ENCODE measurements at regions not wholly inside any gene's neighbourhood (a gene's known extent, or its start where the extent isn't known, plus 50 kb on each side); places are given as distances from the start of the nearest gene placed in this dataset.
"Not testable (repeated sequence)": the region's sequence is repeated elsewhere in the genome, so short reads cannot be mapped to it uniquely, and the experiment has no call there.

DNA sequence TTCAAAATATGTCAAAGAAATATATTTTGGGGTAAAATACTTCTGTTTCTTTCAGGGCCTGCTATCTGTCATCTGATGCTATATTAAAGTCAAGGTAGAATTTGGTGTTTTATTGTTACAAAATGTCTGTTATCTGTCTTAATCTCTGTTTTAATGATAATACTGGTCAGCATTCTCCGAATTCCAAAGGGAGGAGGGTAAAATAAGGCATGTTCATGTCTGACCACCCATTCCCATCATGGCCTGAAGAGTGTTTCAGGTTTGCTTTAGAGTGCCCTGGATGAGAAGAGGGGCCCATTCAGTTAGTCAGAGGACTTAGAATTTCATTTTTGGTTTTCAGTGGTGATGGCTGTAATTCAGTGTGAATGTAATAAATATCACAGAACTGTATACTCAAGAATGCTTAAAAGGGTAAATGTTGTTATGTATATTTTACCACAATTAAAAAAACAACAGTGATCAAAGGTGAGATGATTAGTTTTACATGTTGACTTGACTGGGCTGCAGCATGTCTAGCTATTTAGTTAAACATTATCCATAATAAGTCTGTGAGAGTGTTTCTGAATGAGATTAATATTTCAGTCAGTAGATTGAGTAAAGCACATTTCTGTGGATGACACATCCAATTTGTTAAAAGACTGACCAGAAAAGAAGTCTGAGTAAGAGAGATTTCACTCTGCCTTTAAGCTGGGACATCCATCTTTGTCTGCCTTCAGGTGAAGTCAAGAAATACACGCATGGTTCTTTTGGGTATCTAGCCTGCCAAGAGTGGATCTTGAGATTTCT is 467.9 kb upstream of the SYT4 start:
- no peak for DNase-seq

DNA sequence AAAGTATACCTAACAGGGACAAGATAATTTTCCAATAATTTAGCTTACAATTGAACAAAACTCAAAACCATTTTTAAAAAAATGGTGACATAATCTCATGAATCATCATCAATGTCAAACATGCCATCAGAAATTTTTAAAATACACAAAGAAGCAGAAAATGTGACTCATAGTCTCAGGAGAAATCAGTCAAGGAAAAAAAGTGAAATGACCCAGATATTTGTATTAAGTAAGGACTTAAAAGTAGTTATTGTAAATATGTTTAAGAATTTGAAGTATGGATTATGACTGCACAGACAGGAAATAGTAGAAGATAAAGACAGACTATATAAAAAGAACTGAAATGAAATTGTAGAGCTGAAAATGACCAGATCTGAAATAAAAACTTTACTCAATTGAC is 473.9 kb upstream of the SYT4 start:
- no peak for DNase-seq

DNA sequence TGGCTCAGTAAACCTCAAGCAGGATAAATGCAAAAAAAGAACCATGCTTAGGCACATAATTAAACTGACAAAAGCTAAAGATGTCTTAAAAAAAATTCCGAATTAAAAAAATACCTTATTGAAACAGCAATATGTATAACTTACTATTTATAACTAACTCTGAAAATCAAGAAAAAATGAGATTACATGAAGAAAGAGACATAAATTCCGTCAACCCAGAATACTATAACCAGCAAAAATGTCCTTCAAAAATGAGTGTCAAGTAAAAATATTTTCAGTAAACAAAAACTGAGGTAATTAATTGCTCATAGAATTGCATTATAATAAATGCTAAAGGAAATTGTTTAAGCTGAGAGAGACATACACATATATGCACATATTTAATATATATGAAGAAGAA is 474.5 kb upstream of the SYT4 start:
- DNase-seq = no peak

DNA sequence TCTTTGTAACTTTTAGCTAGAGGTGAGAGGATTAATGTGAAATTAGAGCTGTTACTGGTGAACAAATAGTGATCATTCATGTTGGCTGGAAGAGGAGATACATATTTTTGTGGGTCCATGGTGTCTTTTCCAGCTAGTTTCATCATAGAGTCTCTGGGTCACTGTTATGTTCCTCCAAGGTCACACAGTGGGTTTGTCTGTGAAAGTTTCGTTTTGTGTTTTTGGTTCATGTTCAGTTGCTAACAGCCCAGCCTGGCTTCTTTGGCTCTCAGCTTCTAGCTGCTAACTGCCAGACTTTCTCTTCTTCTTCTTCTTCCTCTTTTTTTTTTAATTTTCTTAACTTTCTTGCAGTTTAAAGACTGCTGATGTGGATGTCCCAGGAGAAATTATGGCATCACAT is 480.0 kb upstream of the SYT4 start:
- no peak for DNase-seq

DNA sequence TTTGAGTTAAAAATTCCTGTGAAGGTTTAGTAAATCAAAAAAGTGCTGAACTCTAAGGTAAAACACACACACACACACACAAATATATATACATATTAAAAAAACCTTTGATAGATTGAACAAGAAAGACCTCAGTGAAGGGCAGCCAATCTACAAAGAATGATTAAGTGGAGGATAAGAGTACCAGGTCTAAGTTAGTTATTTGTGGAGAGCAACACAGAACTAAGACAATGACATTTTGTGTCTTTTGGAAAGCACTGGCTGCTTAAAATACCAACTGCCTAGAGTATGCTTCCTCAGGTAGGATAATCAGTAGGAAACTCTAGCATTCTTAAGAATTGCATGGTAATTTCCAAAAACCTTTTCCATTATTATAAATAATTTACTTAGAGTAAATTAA is 481.4 kb upstream of the SYT4 start:
- no peak for DNase-seq

DNA sequence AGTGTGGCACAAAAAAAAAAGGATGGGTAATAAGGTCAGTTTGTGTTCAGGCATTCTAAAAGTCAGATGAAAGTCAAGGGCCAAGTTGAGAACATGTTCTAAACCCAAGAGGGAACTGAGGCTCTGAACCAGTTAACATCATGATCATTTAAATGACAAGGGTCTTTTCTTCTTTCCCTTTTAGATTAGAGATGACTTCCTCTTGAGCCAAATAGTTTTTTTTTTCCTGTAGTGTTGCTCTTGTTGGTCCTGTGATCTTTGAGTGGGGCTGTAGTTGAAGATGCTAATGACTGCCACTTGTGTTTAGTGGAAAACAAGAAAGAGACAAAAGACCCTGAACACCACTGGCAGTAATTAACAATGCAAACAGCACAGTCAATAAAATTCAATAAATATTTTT is 482.7 kb upstream of the SYT4 start:
- DNase-seq = no peak

DNA sequence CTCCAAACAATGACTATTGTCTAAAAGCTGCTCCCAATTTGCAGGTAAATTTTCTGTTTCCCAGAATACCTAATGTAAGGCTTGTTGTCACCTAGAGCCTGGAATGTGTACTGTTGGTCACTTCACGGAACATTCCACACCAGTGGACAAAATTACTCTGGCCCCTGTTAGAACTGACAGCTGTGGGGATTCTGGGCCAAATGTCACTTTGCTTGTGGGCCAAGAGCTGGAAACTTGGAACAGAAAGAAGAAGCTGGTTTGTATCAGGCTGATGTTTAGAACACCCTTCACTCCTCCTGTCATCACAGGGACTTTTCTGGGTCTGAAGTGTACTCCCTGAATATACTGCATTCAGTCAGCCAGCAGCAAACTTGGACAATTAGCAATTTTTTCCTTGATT is 495.6 kb upstream of the SYT4 start:
- no peak for DNase-seq

DNA sequence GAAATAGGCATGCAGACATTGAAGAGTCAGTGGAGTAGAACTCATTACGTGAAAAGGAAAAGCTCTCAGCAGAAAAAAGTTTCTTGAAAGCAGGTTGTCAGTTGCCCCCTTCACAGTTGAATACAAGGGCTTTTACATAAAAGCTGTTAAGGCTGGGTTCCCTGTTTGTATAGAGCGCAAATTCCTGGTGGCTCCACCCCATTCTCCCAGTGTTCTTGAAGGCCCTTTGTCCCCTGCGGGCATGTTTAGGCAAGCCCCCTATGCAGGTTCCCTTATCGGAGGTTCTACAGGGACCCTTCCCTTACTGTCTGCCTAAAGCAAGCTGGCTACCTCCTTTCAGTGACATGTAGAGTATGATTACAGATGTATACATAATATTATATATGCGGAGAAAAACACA is 497.2 kb upstream of the SYT4 start:
- no peak for DNase-seq

DNA sequence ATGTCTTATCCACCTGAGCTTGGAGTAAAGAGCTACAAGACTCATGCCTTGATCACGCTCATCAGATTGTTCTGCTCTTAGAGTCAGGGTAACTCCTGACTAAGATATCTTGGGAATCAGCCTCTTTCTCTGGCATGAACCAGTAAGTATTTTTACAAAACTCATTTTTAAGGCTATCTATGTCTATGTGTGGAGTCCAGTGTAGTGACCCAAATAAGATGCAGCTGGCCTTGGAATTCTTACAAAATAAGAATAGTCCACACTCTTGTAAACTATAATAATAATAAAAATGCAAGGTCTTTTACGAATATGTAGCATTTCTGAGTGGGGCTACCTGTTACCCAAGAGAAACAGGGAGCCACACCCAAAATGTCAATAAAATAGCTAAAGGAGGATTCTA is 498.3 kb upstream of the SYT4 start:
- DNase-seq = no peak

DNA sequence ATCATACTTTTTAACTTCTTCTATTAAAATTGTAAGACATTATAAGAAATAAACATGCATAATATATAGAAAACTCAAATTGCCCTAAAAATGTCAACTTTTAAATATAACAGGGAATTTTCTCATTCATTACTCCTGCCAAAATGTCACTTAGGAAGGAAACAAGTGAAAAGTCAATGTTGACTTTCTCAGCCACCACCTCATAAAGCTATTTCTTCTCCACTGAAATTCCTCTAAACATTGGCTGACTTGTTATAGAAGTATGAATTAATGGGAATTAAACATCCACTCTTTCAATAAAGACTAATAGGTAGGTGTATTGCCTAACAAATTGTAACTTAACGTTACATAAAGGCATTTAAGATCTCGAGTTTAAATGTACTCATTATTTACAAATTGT is 499.7 kb upstream of the SYT4 start:
- DNase-seq = no peak

DNA sequence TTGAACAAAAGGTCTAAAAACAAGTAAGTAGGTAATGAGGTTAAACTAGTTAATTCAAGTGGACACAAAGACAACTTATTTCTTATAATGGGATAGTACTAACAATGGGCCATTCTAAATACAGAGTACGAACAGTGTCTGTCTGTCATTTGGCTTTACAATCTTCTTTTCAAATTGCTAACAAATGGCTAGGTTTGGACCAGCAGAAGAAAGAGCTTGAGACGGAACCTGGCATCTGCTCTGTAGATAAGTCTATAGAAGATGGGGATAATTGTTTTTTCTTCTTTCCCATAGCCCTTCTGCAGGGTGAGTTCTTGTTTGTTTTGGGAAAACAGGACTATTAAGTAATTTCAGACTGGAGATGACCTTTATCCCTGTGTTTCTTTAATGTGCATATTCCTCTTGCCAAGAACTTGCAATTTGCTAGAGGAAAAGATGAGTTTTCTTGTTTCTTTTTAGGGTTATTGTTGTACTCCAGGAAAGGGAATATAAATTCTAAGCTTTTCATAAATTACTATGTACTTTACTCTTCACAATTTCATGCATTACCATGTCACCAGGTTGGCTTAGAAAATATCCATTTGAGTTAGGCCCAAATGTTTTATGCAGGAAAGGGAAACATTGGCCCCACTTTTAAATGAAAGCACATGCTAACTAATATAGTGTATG is 500.5 kb upstream of the SYT4 start:
- DNase-seq = no peak

DNA sequence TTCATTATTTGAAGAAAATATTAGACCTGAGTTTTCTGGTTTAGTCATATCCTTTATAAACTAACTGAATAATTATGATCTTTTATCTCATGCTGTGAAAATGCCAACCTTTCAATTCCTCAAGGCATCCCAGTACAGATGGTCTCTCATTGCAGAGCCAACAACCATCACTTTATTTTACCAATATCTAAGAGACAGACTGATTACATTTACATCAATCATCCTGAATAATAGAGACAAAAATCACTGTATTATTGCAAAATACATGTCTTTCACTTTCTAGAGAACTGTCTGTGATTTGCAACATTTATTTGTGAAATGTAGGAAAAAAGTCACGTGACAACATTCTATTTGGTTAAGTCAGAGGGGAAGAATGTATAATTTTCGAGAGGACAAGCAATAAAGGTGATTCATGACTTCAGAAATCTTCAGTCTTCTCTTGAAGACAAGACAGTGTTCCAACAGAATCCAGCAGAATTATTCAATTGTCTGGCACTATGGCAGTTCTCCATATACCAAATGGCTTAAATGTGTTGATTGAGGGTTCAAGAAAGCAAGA is 503.6 kb upstream of the SYT4 start:
- no peak for DNase-seq

DNA sequence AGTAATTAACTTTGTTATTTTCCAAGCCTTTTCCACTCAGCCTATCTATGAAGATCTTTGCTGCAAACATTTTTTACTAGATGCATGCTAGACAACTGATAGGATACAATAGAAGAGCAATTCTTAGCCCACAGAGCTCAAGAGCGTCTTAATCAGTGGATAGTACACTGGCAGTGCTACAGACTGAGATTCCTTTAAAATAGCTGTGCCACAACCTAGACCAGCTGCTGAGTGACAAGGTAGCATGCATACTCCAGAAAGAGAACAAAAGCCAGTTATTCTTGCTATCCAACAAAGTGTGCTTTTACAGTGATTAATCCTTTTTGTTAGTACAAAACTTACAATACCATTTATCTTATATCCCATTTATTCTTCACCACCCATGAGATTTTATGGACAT is 507.9 kb upstream of the SYT4 start:
- DNase-seq = no peak

DNA sequence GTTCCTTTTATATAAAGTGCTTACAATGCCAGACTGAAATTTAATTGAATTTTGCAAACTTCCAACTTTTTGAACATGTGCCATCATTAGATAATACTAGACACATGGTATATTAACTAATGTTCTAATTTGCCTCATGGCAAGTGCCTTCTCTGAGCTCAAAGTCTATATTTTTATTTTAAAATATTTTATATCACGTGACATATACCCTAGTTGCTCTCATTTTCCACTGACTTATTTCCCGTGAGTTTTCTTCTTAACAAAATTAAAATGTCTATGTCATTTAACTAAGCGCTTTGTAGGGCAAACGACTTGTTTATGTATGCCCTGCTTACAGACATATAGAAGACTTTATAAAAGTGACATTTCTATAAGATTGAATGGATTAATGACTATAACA is 509.6 kb upstream of the SYT4 start:
- DNase-seq = no peak

DNA sequence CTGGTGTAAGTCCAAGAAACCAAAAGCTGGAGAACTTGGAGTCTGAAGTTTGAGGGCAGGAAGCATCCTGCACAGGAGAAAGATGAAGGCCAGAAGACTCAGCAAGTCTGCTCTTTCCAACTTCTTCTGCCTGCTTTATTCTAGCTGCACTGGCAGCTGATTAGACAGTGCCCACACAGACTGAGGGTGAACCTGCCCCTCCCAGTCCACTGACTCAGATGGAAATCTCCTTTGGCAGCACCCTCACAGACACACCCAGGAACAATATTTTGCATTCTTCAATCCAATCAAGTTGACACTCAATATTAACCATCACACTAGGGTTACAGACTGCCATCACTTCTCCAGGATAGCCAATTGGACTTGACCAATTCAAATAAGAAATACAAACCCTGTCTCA is 510.4 kb upstream of the SYT4 start:
- not testable (repeated sequence) for DNase-seq

DNA sequence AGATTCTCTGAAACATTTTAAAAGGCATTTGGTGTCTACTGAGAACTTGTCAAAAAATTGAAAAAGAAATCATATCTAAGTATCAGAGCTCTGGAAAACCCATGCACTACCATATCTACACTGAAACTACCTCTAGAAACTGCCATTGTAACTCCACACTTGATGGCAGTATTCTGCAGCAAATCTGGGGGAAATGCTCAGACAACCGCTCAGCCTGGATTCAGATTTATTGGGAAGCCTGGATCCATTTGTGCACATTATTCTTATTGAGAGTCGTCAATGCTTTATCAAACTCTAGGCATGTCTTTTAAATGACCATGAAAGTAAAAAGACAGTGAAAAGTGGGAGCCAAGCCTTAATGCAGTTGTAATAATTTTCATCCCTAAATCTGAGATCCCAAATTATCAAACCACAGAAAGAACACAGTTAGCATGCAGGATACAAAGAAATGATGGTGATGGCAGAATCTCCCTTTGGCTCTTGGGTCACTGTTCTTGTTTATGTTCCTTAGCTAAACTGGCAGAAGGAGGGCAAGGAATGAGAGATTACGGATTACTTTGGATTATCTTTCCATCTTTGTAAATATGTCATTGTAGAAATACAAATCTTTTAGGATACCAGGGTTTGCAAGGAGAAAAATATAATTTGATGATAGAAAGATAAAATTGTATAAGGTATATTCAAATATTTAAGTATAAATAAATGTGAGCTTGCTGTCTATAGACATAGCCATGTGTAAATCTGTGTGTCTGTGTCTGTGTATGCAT is 512.1 kb upstream of the SYT4 start:
- DNase-seq = peak in 1 of 2 experiments; percentile 26

DNA sequence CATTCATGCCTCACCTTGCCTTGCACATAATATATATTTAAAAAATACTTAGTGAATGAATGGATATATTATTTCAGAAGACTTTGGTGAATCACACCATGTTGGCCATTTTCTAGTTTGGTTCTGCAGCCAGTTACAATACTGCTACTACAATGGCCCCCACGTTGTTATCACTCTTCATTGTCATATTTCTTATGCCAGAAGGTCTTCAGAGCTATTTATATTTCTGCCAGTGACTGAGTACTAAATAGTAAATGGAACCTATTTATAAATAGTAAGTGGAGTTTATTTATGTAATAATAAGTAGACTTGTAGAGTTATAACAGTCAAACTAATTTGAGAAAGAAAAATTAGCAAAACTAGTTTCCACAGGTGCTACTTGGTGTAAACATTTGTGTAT is 516.6 kb upstream of the SYT4 start:
- DNase-seq = no peak

DNA sequence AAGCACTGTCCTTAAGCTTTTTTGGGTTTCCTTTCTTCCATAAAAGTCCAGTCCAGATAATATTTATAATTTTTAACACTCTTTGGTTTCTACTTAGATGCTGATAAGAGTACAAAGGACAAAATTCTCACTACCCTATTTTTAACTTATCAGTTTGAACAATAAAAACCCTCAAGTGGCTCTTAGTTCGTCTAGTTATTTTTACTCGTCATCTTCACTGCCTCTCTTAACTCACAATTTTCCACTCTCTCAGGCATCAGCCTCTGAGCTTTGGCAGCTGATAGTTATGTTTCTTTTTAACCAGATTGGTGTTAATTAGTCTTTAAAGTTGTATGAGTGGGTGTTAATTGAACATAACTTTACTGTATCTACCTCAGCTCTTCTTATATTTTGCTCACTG is 517.1 kb upstream of the SYT4 start:
- DNase-seq = no peak

DNA sequence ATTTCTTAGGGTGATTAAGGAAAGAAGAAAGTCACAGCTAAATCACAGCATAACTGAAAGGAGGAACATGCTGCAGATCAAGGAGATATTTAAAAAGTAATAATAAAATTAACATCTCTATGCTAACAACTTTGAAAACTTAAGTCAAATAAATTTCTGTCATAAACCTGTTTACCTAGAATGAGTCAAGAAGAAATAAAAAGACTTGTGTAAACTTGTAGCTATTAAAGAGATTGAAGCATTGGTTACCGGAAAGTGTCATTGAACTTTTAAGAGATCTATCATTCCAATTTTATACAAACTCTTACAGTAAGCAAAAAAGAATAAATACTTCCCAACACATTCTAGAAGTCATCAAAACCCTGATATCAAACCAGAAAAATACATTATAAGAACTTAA is 520.1 kb upstream of the SYT4 start:
- DNase-seq = no peak

DNA sequence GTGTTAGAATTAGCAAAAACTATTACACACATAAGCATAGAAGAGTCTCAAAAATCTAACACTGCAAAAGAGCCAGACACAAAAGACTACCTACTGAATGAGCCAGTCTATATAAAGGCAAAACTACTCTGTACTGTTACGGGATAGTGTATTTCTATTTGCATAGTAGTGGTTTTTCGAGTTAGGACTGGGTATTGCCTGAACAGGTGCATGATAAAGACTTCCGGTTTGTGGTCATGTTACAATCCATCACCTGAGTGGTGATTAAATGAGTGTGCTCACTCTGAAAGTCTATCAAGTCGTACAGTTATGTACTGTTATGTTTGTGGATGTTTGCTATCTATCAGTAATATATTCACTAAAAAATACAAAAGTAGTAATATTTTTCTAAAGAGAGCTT is 523.3 kb upstream of the SYT4 start:
- no peak for DNase-seq

DNA sequence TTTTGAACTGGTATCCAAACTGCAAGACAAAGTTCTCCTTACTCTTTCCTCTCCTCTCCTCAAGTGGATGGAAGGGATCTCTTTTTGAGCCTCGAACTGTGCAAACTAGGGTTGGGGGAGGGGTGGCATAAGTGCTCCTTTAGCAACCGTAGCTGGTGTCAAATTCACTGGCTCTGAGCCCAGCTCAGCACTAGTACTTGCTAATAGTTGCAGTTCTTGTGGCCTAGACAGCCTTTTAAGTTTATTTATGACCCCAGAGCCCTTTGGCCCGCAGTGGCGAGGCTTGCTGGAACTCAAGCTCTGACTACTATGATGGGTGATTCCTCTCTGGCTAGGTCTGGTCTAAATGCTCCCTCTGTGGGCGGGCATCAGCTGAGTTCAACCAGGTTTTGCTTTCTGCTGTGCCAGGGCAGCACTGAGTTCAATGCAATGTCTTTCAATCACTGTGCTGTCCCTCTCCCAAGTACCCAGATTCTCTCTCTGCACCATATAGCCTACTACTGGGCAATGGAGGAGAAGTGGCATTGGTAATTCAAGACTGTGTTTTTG is 528.4 kb upstream of the SYT4 start:
- no peak for DNase-seq

DNA sequence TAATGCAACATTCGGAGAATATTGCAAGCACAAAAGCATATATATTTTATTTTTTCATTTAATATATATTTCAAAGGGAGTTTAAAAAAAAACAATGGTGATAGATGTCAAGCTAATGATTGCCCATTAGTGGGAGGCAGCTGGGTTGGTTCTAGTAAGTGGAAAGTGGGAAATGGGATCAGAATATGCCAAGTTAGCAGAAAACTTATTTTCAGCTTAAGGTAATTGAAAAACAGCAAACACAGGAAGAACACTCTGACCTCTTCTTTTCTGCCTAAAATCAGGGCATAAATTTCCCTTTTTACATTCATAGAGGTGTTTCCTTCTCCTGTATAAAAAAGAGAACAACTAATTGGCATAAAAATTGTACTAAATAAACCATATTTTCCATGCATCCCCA is 535.3 kb upstream of the SYT4 start:
- no peak for DNase-seq

DNA sequence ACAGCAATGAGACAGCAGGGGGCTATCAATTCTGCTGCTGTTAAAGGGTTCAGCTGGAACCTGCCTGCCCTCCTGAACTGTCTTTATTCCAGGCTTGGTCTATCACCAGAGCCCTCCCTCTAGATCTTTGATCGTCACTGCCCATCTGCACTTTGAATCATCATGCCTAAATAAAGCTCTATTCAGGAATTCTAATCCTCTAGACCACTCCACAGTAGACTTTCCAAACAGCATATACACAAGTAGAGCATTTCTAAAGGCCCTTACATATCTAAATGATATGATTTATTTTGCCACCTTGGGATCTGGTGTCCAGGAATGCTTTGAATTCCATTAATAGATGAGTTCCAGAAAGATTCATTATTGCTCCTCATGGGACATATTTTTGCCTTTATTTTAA is 542.1 kb upstream of the SYT4 start:
- no peak for DNase-seq

DNA sequence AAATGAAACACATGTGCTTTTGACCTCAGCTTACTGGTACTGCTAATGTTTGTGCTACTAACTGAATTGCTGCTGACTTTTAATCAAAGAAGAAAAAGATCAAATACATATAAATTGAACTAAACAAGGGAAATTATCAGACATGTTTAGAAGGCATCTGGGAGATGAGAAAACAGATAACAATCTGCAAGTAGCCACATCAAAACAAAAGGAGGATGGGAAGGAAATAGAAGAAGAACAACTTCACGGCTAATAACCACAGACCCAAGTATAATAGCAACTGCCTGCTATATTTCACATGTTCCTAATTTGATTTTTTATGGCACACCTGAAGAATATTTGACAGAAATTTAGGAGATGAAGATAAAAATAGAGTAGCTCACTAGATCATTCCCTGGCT is 542.6 kb upstream of the SYT4 start:
- DNase-seq = no peak
